ENCODE measurements at regions not wholly inside any gene's neighbourhood (a gene's known extent, or its start where the extent isn't known, plus 50 kb on each side); places are given as distances from the start of the nearest gene placed in this dataset.

- no peak for TF ChIP-seq EZH2 (IDR thresholded peaks at IDR 0.05; ENCODE audit: low read length)
- TF ChIP-seq CTCF (optimal IDR thresholded peaks at IDR 0.05 in 1 of 3, IDR thresholded peaks at IDR 0.05 in 1 of 3, conservative IDR thresholded peaks at IDR 0.05 in 1 of 3; ENCODE audit: extremely low read depth in 1 of 3, insufficient read depth in 2 of 3, low read length in 3 of 3), result no peak
Observed at GRCh38 chr5:158570502-158570901, 529.2 kb downstream of the EBF1 start.

Data from keratinocyte (primary cell).